Right ventricle myocardium inferior (tissue), 1 donor: ENCODE measurements at regions not wholly inside any gene's neighbourhood (a gene's known extent, or its start where the extent isn't known, plus 50 kb on each side); places are given as distances from the start of the nearest gene placed in this dataset.
A peak's percentile ranks its signal among the peaks of the same experiment; 100 is the strongest.

Experiments used
- ATAC-seq: fragments of 200-7000 bp; cut with Tn5 transposase; one replicate; pipeline ENCODE4 v1.9.1; 2020; ENCODE audit warnings: mild to moderate bottlenecking, moderate library complexity
- DNase-seq: peaks from one replicate; pipeline ENCODE4 v3.0.0; 2021; ENCODE audit errors: missing footprints
- intact Hi-C: fragments of 100-400 bp; cut with DNase I; formaldehyde crosslinking; loops from one replicate; pipeline ENCODE4 v1.11.0; 2022
- donor health status: DM: no; HTN: yes; CAD: no; lungs with severe emphysema.

DNA sequence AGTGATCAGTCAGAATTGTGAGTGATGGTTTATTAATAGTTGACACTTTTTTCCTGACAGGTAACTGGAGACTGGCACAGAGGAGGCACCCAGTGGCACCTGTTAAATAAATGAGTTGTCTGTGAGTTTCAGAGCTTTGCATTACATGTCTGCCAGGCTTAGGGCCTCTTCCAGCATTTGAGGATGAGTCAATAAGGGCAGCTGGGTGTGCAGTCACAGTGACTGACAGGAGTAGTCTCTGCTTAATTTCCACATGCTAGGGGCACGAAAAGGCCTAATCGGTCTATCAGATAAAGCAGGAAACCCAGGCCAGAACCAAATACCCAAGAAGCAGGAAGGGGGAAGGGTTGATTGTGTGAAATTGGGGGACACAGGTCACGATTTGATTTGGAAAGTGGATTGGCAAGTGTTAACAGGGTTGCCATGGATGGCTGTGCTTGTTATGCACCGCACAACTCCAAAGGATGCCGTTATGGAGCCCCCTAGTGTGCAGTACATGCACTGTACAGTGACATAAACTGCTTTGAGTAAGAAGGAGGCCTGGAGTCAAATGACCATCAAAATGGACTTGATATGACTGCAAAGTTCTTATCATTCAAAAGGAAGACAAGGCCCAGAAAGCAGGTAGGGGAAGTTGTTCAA, 111.9 kb upstream of the GGTLC1 start:
- no peak for DNase-seq
- intact Hi-C loops: loop anchor here (2.0 kb wide), 1 partner anchor 164 kb away; no protein-coding TSS in a partner anchor
- peak; percentile 87 for ATAC-seq

DNA sequence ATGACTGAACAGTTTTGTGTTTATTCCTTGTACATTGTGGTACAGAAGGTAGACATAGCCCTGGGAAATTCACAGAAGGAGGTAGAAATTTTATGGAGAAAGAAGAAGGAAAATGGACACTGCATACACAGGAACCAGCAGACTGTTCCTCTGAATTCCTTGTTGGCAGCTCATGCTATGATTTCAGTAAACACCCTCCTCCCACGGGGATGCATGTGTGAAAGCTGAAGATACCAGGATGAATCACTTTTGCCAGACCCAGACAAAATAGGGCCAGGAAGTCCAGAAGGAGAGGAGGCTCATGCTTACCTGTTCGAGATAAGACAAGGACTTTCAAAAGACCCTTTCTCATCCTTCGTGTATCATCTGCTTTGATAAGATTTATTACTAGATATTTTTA, 110.3 kb upstream of the GGTLC1 start:
- intact Hi-C loops: no loop called here
- DNase-seq (no peak), ATAC-seq (no peak)

DNA sequence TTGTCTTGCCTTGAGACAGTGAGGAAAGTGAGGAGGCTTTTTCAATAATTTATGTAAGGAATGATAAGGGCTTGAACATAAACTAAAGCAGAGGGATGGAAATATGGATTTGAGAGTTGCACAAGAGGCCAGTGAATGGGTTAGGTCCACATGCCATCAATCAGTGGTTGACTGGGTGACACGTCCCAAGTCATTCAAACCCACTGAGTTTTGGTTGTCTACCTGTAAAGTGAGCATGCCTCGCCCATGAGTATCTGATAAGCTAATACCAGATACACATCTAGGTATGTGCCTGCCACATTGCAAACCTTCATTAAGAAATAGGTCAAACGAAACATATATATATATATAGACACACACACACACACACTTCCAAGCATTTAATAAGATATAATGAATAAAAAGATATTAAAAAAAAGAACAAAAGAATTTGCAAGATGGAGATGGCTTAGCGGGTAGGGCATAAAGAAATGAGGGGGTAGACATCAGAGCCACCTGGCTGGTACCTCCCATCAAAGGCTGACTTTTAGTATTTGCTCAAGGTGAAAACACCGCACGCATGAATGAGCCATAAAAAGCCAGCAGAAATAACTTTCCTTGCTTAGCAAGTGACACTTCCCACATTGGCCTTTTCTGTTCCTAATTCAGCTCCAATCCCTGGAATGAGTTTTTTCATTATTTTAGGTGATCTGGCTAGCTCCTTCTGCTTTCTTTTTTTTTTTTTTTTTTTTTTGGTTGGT, 109.1 kb upstream of the GGTLC1 start:
- DNase-seq (no peak), ATAC-seq (no peak)
- intact Hi-C loops: no loop called here

DNA sequence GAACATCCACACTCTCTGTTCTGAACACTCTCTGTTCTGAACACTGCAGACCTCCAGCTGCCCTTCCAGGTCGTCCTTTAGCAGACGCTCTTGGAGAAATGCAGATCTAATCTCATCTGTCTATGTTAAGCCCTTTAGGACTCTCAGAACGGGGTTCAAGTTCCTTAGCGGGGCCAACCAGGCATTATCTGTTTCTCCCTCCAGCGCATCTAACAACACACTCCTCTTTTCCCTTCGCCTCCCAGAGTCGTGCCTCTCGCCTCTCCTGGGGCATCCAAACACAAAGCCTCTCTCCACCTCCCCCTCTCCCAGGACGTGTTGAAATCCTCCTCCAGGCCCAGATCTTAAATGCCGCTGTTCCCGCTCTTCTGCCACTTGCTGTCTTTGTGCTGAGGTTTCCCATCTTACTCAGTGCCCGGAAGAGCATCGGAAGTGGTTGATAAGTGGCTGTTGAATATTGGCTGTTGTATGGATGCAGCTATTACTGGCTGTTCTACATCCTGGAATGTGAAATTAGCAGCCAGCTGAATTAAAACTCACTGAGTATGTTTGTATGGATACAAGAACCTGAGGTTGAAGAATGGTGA, 108.4 kb upstream of the GGTLC1 start:
- intact Hi-C loops: no loop called here

DNA sequence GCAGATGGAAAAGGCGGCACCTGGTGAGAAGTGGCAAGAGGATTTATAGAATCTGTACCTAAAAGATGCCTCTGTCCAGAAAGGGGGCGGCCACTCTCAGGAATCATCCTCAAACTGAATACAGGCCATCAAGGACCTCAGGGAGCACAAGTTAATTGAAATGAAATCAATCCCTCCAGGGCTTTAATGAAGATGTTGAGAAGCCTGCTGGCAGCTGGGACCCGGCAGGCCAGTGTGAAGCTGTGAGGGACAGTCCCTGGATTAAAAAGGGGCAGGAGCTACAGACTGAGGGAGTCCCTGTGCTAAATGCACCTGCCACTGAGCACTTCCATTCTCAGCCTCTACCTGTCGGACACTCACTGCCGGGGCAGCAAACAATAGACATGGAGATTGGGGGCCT, 107.7 kb upstream of the GGTLC1 start:
- DNase-seq (no peak), ATAC-seq (no peak)
- intact Hi-C loops: no loop called here

More for the DNA sequence above, 108.4 kb upstream of the GGTLC1 start:
- DNase-seq (no peak), ATAC-seq (peak; percentile 20)

DNA sequence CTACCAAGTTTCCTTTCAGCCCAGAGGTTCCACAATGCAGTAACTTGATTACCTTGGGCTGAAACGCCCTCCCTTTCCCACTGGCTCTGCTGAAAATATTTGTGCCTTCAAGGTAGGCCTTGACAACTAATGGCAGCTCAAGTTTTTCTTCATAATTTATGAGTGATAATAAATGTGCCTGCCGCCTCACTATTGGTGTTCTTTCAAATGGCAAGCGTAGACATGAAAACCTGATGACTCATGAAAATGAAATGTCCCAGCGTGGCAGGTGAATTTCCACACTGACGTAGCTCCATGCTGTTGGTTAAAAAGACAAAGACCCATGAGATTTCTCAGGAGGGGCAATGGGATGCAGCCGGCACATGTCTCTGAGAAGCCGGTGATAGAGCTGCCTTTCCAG, 107.2 kb upstream of the GGTLC1 start:
- ATAC-seq: no peak
- DNase-seq: no peak
- intact Hi-C loops: no loop called here

DNA sequence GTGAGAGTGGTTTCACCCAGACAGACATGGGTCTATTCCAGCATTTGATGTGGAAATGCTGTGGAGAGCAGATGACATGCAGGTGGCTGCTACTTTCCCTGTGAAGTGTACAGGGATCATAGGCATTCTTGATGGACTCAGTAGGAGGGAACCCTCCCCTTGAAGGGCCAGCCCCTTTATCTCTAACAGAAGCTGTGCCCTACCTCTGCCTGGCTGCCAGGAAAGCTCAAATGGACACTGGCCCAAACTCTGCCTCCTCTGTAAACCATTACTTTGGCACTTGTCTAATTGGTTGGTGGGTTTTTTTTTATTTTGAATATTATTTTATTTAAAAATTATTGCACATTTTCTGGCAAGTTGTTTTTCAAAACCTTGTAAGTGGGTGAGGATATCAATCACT, 106.7 kb upstream of the GGTLC1 start:
- ATAC-seq: no peak
- intact Hi-C loops: no loop called here
- no peak for DNase-seq

DNA sequence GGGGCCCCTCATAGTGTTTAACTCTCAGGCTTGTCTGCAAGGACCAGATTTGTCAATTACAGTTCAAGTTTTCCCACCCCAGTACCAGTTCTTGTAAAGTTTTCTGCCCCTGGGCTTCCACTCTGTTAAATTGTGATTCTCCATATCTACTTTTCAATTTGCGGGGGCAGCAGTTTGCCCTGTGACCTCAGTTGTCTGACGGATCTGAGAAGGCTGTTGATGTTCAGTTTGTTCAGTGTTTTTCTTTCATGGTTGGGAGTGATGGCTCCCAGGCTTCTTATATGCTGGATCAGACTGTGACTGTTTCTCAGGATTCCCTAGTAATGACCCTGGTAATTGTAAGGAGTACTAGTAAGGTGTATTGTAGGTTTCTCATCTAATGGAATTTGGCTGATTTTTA, 101.0 kb upstream of the GGTLC1 start:
- intact Hi-C loops: no loop called here
- no peak for DNase-seq
- ATAC-seq: no peak

DNA sequence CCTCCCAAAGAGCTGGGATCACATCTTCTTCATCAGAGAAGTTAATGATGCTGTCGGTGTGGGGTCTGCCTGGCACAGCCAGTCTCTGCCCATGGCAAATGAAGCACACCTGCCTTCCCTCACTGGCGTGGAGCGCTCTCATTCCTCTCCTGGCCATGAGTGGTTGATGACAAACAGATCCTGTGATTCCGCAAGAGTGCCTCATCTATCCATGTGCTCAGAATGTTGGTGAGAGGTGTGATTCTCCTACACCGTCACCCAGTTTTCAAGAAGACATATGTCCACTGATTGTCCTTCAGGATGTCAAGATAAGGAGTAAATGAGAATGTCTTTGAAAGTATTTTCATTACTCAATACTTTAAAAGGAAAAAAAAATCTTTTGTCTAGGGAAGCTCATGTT, 97.5 kb upstream of the GGTLC1 start:
- ATAC-seq (no peak), DNase-seq (no peak)
- intact Hi-C loops: no loop called here

DNA sequence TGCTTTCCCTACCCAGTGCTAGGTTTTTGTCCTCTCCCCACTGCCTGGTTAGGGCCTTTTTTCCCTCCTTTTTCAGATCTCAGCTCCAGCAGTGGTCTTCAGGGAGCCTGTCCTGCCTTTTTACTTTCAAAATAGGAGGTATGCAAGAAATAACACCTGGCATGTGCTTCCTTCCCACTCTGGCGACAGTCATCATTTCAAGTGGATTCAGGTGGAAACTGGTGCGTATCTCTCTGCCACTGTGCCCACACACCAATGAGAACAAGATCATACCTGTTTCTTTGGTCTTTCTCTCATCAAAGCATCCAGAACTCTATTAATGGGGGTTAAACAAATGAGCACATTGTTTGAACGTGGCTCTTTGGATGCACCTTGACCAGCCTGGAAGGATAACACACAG, 95.7 kb upstream of the GGTLC1 start:
- ATAC-seq (no peak), DNase-seq (no peak)
- intact Hi-C loops: no loop called here

DNA sequence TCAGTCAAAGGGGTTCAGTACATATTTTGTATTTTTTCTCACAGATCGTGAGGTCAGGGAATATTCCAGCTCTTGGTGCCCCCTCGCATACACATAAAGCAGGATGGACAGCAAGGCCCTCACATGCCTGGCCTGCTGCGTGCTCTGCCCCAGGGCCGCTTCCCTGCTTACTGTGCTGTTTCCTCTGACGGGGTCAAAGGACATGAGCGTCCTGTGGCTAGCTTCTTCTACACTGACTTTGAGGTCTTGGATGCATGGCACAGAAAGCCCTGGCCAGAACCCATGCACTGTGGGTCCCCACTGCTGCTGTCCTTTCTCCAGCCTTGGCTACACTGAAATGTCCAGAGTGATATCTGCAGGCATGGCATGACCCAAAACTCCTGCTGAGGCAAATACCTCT, 92.5 kb upstream of the GGTLC1 start:
- ATAC-seq: no peak
- DNase-seq: no peak
- intact Hi-C loops: no loop called here

DNA sequence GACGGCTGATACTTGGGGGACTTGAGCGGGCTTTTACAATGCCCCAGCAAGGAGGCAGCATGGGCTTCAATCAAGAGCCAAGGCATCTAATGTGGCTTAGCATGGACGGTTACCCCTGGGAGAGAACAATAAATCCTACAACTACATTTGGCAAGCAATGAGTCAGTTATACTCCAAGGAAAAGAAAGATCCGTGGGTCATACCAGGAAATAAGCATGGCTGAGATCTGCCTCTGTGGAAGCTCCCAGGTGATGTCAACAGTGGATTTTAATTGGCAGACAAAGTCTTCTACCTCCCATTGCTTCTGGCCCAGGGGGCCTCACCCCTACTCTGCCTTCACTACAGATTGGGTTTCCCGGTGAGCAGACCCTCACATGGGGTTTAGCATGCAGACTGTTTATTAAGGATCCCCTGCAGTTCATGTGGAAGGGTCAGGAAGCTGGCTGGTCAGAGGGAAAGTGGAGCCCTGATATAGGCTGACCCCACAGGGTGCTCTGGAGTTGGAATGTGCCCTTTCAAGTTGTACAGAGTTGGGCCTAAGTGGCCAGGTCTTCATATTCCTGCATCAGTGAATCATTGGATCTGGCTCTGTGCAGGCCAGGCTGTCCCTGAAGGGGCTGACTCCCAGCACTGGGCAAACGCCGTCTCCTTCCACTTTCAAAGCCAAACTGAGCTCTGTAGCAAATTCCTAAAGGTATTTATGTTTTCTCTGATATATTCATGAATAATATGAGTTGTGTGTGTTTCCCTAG, 91.3 kb upstream of the GGTLC1 start:
- ATAC-seq: no peak
- intact Hi-C loops: no loop called here
- DNase-seq: no peak

DNA sequence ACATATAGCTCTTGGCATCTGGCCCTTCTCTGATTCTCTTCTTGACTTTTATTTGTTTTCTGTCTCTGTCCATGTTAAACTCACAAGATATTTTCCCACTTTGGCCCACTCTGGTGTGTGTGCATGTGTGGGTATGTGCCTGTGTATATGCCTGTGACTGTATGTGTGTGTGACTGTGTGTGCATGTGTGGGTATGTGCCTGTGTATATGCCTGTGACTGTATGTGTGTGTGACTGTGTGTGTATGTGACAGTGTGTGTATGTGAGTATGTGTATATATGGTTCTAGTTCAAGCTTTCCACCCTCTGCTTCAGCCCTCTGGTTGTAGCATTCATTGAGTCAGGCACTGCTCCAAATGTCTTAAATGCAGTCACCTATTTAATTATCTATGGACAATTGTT, 88.6 kb upstream of the GGTLC1 start:
- intact Hi-C loops: no loop called here
- ATAC-seq: no peak
- no peak for DNase-seq

DNA sequence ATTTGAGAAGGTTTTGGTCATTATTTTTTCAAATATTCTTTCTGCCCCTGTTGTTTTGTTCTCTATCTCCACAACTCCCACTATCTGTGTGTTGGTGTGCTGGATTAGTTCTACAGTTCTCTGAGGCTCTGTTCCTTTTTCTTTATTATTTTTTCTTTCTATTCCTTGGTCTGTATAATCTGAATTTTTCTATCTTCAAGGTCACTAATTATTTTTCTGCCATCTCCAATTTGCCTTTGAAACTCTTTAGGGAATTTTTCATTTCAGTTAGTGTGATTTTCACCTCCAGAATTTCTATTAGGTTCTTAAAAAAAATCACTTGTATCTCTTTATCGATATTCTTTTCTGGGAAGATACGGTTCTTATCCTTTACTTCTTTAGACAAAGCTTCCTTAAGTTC, 82.1 kb upstream of the GGTLC1 start:
- ATAC-seq (no peak), DNase-seq (no peak)
- intact Hi-C loops: no loop called here

DNA sequence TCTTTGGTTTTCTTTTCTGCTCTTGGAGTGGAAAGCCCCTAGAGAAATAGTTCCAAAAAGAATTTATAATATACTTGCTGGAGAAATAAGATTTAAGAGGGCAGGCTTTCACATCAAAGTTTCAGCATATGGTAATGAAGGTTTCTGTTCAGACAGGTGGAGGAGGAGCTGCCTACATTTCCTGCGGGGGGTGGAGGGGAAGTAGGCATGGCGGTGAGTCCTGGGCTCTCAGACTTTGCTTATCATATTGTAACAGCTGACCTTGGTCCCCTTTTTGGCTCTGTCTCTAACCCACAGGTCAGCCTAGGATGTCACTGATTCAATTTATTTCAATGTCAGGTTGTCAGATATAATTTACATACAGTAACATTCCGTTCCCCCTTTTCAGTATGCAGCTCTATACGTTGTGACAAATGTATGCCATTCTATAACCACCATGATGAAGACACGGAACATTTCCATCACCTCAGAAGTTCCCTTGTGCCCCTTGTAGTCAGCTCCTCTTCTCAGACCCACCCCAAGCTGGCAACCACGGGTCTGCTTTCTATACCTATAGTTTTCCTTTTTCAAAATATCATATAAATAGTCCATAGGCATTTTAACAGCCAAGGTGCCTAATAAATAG, 77.6 kb upstream of the GGTLC1 start:
- ATAC-seq (no peak), DNase-seq (no peak)
- intact Hi-C loops: no loop called here

DNA sequence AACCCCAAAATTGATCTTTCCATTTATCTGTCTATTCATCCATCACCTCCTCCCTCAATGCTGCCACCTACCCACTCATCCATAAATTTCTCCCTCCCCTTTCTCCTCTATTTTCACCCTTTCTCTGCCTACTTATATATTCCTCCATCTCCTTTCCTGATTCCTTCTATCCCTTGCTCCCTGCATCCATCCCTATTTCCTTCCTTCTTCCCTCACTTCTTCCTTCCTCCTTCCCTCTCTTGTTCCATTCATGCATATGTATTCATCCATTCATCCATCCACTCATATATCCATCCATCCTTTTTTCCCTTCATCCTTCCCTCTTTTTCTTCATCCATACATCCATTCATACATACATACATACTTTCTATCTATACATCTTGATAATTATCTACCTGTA, 76.3 kb upstream of the GGTLC1 start:
- no peak for ATAC-seq
- intact Hi-C loops: no loop called here
- no peak for DNase-seq

DNA sequence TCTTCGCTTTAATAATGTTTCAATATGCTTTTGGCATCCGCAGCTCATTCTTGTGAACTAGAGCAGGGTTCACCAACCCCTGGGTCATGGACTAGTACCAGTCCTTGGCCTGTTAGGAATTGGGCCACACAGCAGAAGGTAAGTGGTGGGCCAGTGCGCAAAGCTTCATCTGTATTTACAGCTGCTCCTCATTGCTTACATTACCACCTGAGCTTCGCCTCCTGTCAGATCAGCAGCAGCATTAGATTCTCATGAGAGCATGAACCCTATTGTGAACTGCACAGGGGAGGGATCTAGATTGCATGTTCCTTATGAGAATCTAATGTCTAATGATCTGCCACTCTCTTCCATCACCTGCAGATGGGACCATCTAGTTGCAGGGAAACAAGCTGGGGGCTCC, 75.5 kb upstream of the GGTLC1 start:
- intact Hi-C loops: no loop called here
- no peak for ATAC-seq
- no peak for DNase-seq

DNA sequence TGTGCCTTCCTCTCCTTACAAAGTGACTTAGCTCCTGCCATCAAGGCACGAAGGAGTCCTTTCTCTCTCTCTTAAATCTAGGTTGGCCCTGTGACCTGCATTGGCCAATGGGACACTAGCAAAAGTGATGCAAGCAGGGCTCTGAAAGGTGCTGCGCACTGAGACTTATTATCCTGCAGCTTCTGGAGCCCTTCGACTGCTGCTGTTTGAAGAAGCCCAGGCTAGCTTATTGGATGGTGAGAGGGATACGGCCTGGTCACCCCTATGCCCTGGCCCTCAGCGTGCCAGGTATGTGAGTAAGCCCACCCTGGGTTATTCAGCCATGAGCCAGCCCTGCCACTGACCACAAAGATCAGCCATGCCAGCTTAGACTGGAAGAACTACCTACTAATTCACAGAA, 74.5 kb upstream of the GGTLC1 start:
- ATAC-seq (no peak), DNase-seq (no peak)
- intact Hi-C loops: no loop called here

DNA sequence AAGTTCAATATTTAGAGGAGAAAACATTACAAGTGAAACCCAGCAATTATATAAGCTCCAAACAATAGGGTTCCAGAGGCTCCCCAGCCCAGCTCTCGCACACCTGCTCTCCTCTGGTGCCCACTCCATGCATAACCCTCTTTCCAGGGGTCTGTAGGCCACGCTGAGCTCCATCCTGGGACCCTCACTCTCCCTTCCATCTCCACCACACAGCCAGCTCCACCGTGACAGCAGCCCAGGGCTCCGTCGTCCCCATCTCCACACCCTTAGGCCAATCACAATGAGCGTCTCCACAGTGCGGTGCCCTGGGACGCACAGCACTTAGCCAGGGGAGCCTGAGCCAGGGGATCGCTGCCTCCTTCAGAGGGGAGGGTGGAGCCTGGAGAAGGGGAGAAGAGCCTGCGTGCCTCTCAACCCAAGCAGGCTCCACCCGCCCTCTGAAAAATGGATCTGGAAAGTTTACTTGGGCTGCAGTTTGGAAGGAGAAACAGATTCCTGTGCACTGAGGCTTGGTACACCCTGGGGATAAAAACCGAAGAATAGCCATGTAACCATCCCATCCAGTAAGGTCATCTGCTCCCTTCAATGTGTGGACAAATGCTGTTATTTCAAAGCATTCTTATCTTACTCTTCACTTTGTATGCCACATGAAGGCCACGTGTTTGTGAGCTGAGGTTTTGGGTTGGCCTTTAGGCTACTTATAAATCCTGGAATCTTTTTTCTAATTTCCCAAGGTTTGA, 72.4 kb upstream of the GGTLC1 start:
- intact Hi-C loops: no loop called here
- no peak for DNase-seq
- ATAC-seq: no peak
